HEK293 (cell line): ENCODE measurements at regions not wholly inside any gene's neighbourhood (a gene's known extent, or its start where the extent isn't known, plus 50 kb on each side); places are given as distances from the start of the nearest gene placed in this dataset.

Experiments
- CTCF ChIA-PET: fragments of 350-600 bp; formaldehyde crosslinking; extraction: SDS; loops from one replicate; lab custom pipeline; 2021; ENCODE audit warnings: antibody characterized with exemption; lab: Yijun Ruan, JAX
- POLR2A ChIA-PET: fragments of 300-600 bp; formaldehyde crosslinking; extraction: SDS; loops from one replicate; lab custom pipeline; 2020; ENCODE audit warnings: antibody characterized with exemption, inconsistent platforms; lab: Yijun Ruan, JAX
- H3K27ac ChIP-seq: fragments of 200-500 bp; sonication (Bioruptor generic); 2 replicates; pipeline ENCODE4 v1.5.1; 2014; ENCODE audit warnings: low read depth, low read length, control low read depth, inconsistent platforms; ENCODE audit errors: extremely low read depth
- H3K36me3 ChIP-seq, 2 experiments: fragments of 200-500 bp in 1 of 2; sonication (Bioruptor generic) in 1 of 2; 1 replicate in 1 of 2; 2 replicates in 1 of 2; pipeline ENCODE4 v1.5.1; 2014 to 2017; ENCODE audit warnings: inconsistent platforms in 2 of 2, low read length in 2 of 2; ENCODE audit not compliant: control insufficient read depth in 2 of 2, insufficient read depth in 1 of 2
- H3K4me1 ChIP-seq: fragments of 200-500 bp; sonication (Bioruptor generic); 2 replicates; pipeline ENCODE4 v1.5.1; 2014; ENCODE audit warnings: mild to moderate bottlenecking, low read length, inconsistent platforms; ENCODE audit not compliant: control insufficient read depth, insufficient read depth
- H3K4me3 ChIP-seq: 2 replicates; pipeline ENCODE4 v1.5.1; 2011; ENCODE audit warnings: low read depth, mild to moderate bottlenecking, control low read depth, low read length, moderate library complexity
- H3K9me3 ChIP-seq: fragments of 200-500 bp; sonication (Bioruptor generic); 2 replicates; pipeline ENCODE4 v1.5.1; 2014; ENCODE audit warnings: low read depth, low read length, inconsistent platforms; ENCODE audit not compliant: control insufficient read depth, insufficient read depth
- FEZF1 ChIP-seq: fragments of 450-650 bp; formaldehyde crosslinking; IDR thresholded peaks from 2 replicates; pipeline ENCODE4 v1.5.1; 2016; ENCODE audit warnings: missing biosample characterization, missing genetic modification characterization
- IKZF3 ChIP-seq: fragments of 450-650 bp; IDR thresholded peaks from 2 replicates; pipeline ENCODE4 v1.5.0; 2018; ENCODE audit warnings: missing biosample characterization, mild to moderate bottlenecking, missing genetic modification characterization, moderate library complexity
- KLF16 ChIP-seq: fragments of 450-650 bp; formaldehyde crosslinking; IDR thresholded peaks from 2 replicates; pipeline ENCODE4 v1.5.1; 2017; ENCODE audit warnings: missing biosample characterization, missing genetic modification characterization
- MEIS1 ChIP-seq: sonication (generic); formaldehyde crosslinking; IDR thresholded peaks from 2 replicates; pipeline ENCODE4 v1.8.1; 2022; ENCODE audit warnings: missing genetic modification reagents, mild to moderate bottlenecking, borderline replicate concordance
- TRIM28 ChIP-seq: IDR thresholded peaks from 2 replicates; pipeline ENCODE4 v1.6.1; 2011; ENCODE audit warnings: low read length, control low read depth, borderline replicate concordance
- ZNF114 ChIP-seq: fragments of 450-650 bp; formaldehyde crosslinking; IDR thresholded peaks from 2 replicates; pipeline ENCODE4 v1.5.0; 2017; ENCODE audit warnings: missing biosample characterization, missing genetic modification characterization
- ZNF138 ChIP-seq: fragments of 450-650 bp; formaldehyde crosslinking; IDR thresholded peaks from 2 replicates; pipeline ENCODE4 v1.5.1; 2016; ENCODE audit warnings: missing biosample characterization, missing genetic modification characterization, borderline replicate concordance
- ZNF16 ChIP-seq: fragments of 450-650 bp; formaldehyde crosslinking; IDR thresholded peaks from 2 replicates; pipeline ENCODE4 v1.5.1; 2016; ENCODE audit warnings: low read depth, missing biosample characterization, missing genetic modification characterization
- ZNF19 ChIP-seq: fragments of 450-650 bp; formaldehyde crosslinking; IDR thresholded peaks from 2 replicates; pipeline ENCODE4; 2016; ENCODE audit warnings: missing biosample characterization, missing genetic modification characterization, low read depth
- ZNF221 ChIP-seq: fragments of 450-650 bp; formaldehyde crosslinking; IDR thresholded peaks from 2 replicates; pipeline ENCODE4 v1.5.1; 2017; ENCODE audit warnings: missing biosample characterization, missing genetic modification characterization, borderline replicate concordance
- ZNF239 ChIP-seq: fragments of 450-650 bp; formaldehyde crosslinking; IDR thresholded peaks from 2 replicates; pipeline ENCODE4 v1.5.1; 2016; ENCODE audit warnings: missing biosample characterization, missing genetic modification characterization
- ZNF426 ChIP-seq: fragments of 450-650 bp; formaldehyde crosslinking; IDR thresholded peaks from 2 replicates; pipeline ENCODE4 v1.5.1; 2017; ENCODE audit warnings: missing biosample characterization, missing genetic modification characterization, mild to moderate bottlenecking, inconsistent platforms, moderate library complexity
- ZNF677 ChIP-seq: fragments of 450-650 bp; IDR thresholded peaks from 2 replicates; pipeline ENCODE4 v1.5.0; 2018; ENCODE audit warnings: missing biosample characterization, mild to moderate bottlenecking, missing genetic modification characterization, moderate library complexity
- ZNF747 ChIP-seq: fragments of 450-650 bp; formaldehyde crosslinking; IDR thresholded peaks from 2 replicates; pipeline ENCODE4 v1.5.1; 2016; ENCODE audit warnings: missing biosample characterization, missing genetic modification characterization
- ZNF830 ChIP-seq: fragments of 450-650 bp; IDR thresholded peaks from 2 replicates; pipeline ENCODE4 v1.5.0; 2018; ENCODE audit warnings: missing biosample characterization, missing genetic modification characterization, low read depth, mild to moderate bottlenecking, moderate library complexity
- ZSCAN23 ChIP-seq: fragments of 450-650 bp; formaldehyde crosslinking; IDR thresholded peaks from 2 replicates; pipeline ENCODE4 v1.5.1; 2016; ENCODE audit warnings: missing biosample characterization, missing genetic modification characterization
- TF ChIP-seq, protein P1 (sequence below): fragments of 450-650 bp; formaldehyde crosslinking; IDR thresholded peaks from 2 replicates; pipeline ENCODE4 v1.5.1; 2016; ENCODE audit warnings: missing biosample characterization, missing genetic modification characterization
- TF ChIP-seq, protein P2 (sequence below): fragments of 450-650 bp; IDR thresholded peaks from 2 replicates; pipeline ENCODE4 v1.5.1; 2018; ENCODE audit warnings: missing biosample characterization, mild to moderate bottlenecking, missing genetic modification characterization
- TF ChIP-seq, protein P3 (sequence below): fragments of 450-650 bp; formaldehyde crosslinking; IDR thresholded peaks from 2 replicates; pipeline ENCODE4 v1.5.1; 2017; ENCODE audit warnings: missing biosample characterization, missing genetic modification characterization
- TF ChIP-seq, protein P4 (sequence below): fragments of 450-650 bp; formaldehyde crosslinking; IDR thresholded peaks from 2 replicates; pipeline ENCODE4 v1.5.1; 2016; ENCODE audit warnings: missing biosample characterization, missing genetic modification characterization
- TF ChIP-seq, protein P5 (sequence below): fragments of 450-650 bp; formaldehyde crosslinking; IDR thresholded peaks from 2 replicates; pipeline ENCODE4 v1.5.1; 2017; ENCODE audit warnings: missing biosample characterization, missing genetic modification characterization
- TF ChIP-seq, protein P6 (sequence below): IDR thresholded peaks from 2 replicates; pipeline ENCODE4 v1.6.1; 2011; ENCODE audit warnings: mild to moderate bottlenecking, low read depth, low read length, borderline replicate concordance

DNA sequence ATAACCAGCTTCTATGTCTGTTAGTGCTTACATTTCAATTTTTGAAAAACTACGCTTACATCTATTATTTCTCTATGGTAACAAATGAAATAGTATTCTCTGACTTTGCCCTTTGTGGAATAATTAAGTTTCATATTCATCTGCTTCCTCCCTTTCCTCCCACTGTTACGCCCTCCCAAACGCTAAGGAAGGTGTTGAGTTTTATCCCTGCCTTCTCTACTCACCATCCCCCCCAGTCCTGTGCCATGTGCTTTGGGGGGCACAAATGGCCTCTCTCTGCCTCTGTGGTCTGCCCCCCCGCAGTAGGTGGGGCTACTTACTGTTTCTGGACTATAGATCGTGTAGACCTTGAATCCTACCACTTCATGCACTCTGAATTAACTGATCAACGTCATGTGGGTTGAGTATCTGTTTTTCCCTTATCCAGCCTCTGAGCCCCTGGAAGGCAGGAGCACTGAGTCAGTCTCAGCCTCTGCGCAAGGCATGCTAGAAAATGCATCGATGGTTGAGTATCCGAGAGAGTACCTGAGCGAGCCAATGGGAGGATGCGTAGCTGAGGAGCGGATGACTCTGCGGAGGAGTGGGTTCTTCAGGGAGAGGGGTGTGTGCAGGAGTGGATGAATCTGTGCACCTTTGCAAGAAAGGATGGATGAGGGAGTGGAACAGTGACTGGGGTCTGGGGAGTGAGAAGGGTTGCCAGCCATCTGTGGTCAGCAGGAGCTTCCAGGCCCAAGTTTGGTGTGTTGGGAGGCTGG is 114.5 kb upstream of the RTL1 start (continued):
- TF ChIP-seq, protein P1, sequence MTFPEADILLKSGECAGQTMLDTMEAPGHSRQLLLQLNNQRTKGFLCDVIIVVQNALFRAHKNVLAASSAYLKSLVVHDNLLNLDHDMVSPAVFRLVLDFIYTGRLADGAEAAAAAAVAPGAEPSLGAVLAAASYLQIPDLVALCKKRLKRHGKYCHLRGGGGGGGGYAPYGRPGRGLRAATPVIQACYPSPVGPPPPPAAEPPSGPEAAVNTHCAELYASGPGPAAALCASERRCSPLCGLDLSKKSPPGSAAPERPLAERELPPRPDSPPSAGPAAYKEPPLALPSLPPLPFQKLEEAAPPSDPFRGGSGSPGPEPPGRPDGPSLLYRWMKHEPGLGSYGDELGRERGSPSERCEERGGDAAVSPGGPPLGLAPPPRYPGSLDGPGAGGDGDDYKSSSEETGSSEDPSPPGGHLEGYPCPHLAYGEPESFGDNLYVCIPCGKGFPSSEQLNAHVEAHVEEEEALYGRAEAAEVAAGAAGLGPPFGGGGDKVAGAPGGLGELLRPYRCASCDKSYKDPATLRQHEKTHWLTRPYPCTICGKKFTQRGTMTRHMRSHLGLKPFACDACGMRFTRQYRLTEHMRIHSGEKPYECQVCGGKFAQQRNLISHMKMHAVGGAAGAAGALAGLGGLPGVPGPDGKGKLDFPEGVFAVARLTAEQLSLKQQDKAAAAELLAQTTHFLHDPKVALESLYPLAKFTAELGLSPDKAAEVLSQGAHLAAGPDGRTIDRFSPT (tag by site-specific recombination) = no peak
- TF ChIP-seq ZNF221 (tag by site-specific recombination) (no peak), ZNF830 (tag by site-specific recombination) (no peak), KLF16 (no peak)
- TF ChIP-seq, protein P2, sequence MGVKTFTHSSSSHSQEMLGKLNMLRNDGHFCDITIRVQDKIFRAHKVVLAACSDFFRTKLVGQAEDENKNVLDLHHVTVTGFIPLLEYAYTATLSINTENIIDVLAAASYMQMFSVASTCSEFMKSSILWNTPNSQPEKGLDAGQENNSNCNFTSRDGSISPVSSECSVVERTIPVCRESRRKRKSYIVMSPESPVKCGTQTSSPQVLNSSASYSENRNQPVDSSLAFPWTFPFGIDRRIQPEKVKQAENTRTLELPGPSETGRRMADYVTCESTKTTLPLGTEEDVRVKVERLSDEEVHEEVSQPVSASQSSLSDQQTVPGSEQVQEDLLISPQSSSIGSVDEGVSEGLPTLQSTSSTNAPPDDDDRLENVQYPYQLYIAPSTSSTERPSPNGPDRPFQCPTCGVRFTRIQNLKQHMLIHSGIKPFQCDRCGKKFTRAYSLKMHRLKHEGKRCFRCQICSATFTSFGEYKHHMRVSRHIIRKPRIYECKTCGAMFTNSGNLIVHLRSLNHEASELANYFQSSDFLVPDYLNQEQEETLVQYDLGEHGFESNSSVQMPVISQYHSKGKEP = no peak

DNA sequence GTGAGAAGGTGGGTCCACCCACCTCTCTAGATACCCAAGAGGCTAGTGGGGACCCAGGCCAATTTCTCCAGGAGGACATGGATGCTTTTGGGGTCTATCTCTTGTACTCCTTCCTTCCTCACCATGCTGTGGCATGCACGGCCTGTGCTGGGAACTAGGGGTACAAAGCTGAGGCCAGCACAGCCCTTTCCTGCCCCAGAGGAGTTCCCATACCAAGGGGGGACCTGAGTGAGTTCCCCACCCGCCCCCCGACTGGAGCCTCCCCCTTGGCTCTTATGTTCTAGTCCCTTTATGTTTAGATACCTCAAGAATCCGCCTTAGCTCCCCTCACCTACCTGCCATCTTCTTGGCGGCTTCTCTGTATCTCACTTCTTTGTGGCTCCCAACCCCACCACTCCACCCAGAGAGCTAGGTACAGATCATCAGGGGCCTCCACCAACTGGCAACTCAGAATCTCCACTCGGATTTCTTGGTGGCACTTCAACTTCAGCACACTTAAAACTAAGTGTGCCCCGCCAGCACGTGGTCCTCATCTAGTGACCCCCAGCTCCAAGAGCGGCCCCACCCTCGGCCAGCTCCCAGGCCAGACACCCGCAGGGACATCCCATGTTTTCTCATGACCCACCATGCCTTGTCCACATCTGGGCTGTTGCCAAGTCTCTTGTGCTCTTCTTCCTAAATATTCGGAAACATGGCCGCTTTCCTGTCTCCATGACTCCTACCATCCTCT is 115.2 kb upstream of the RTL1 start:
- Histone ChIP-seq H3K9me3 (no peaks in the 10 kb centered on the region), H3K27ac (no peak overlapping the region), H3K4me3 (no peak overlapping the region), H3K4me1 (no peaks in the 10 kb centered on the region)
- POLR2A ChIA-PET = no interaction called here
- CTCF ChIA-PET = no interaction called here
- TF ChIP-seq ZNF138 (tag by site-specific recombination) = no peak
- no peak for TF ChIP-seq ZNF426 (tag by site-specific recombination)
- TF ChIP-seq, all 188 proteins: peak for 0
- H3K36me3 ChIP-seq = no peaks in the 10 kb centered on the region

DNA sequence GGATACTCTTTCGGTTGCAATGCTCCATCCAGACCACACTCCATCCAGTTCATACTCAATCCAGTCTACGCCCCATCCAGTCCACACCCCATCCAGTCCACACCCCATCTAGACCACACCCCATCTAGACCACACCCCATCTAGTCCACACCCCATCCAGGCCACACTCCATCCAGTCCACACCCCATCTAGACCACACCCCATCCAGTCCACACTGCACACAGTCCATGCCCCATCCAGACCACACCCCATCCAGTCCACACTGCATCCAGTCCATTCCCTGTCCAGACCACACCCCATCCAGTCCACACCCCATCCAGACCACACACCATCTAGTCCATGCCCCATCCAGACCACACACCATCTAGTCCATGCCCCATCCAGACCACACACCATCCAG is 116.0 kb upstream of the RTL1 start:
- Histone ChIP-seq H3K4me3 (no peak overlapping the region), H3K27ac (no peak overlapping the region), H3K9me3 (no peaks in the 10 kb centered on the region), H3K36me3 (no peaks in the 10 kb centered on the region), H3K4me1 (no peaks in the 10 kb centered on the region)
- ChIA-PET CTCF (no interaction called here), POLR2A (no interaction called here)
- TF ChIP-seq MEIS1 (CRISPR knock-in tag) (no peak), ZNF747 (tag by site-specific recombination) (no peak), ZNF239 (no peak), ZNF114 (tag by site-specific recombination) (no peak), TRIM28 (no peak), IKZF3 (tag by site-specific recombination) (no peak), ZNF16 (tag by site-specific recombination) (no peak), KLF16 (no peak), ZNF19 (no peak), FEZF1 (no peak), ZSCAN23 (no peak), ZNF677 (no peak)
- TF ChIP-seq, protein P3, sequence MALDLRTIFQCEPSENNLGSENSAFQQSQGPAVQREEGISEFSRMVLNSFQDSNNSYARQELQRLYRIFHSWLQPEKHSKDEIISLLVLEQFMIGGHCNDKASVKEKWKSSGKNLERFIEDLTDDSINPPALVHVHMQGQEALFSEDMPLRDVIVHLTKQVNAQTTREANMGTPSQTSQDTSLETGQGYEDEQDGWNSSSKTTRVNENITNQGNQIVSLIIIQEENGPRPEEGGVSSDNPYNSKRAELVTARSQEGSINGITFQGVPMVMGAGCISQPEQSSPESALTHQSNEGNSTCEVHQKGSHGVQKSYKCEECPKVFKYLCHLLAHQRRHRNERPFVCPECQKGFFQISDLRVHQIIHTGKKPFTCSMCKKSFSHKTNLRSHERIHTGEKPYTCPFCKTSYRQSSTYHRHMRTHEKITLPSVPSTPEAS (tag by site-specific recombination) = no peak
- TF ChIP-seq, protein P4, sequence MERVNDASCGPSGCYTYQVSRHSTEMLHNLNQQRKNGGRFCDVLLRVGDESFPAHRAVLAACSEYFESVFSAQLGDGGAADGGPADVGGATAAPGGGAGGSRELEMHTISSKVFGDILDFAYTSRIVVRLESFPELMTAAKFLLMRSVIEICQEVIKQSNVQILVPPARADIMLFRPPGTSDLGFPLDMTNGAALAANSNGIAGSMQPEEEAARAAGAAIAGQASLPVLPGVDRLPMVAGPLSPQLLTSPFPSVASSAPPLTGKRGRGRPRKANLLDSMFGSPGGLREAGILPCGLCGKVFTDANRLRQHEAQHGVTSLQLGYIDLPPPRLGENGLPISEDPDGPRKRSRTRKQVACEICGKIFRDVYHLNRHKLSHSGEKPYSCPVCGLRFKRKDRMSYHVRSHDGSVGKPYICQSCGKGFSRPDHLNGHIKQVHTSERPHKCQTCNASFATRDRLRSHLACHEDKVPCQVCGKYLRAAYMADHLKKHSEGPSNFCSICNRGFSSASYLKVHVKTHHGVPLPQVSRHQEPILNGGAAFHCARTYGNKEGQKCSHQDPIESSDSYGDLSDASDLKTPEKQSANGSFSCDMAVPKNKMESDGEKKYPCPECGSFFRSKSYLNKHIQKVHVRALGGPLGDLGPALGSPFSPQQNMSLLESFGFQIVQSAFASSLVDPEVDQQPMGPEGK (tag by site-specific recombination) = no peak
- TF ChIP-seq, protein P5, sequence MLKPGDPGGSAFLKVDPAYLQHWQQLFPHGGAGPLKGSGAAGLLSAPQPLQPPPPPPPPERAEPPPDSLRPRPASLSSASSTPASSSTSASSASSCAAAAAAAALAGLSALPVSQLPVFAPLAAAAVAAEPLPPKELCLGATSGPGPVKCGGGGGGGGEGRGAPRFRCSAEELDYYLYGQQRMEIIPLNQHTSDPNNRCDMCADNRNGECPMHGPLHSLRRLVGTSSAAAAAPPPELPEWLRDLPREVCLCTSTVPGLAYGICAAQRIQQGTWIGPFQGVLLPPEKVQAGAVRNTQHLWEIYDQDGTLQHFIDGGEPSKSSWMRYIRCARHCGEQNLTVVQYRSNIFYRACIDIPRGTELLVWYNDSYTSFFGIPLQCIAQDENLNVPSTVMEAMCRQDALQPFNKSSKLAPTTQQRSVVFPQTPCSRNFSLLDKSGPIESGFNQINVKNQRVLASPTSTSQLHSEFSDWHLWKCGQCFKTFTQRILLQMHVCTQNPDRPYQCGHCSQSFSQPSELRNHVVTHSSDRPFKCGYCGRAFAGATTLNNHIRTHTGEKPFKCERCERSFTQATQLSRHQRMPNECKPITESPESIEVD = no peak
- TF ChIP-seq, protein P6, sequence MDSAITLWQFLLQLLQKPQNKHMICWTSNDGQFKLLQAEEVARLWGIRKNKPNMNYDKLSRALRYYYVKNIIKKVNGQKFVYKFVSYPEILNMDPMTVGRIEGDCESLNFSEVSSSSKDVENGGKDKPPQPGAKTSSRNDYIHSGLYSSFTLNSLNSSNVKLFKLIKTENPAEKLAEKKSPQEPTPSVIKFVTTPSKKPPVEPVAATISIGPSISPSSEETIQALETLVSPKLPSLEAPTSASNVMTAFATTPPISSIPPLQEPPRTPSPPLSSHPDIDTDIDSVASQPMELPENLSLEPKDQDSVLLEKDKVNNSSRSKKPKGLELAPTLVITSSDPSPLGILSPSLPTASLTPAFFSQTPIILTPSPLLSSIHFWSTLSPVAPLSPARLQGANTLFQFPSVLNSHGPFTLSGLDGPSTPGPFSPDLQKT = no peak
